HG03045 (cell line): ENCODE measurements at regions not wholly inside any gene's neighbourhood (a gene's known extent, or its start where the extent isn't known, plus 50 kb on each side); places are given as distances from the start of the nearest gene placed in this dataset.
"Not testable (repeated sequence)": the region's sequence is repeated elsewhere in the genome, so short reads cannot be mapped to it uniquely, and the experiment has no call there.

Source experiments
- ATAC-seq: cut with Tn5 transposase; IDR thresholded peaks from one replicate; pipeline ENCODE4 v1.9.1; 2021; ENCODE audit warnings: mild to moderate bottlenecking, moderate library complexity; ENCODE audit not compliant: unreplicated experiment

- ATAC-seq = no peak
Observed at GRCh38 chr12:67034110-67034879, 234.9 kb upstream of the CAND1 start.

- ATAC-seq = no peak
Observed at GRCh38 chr12:67035121-67035520, 234.0 kb upstream of the CAND1 start.

- ATAC-seq = no peak
Observed at GRCh38 chr12:67038486-67038885, 230.7 kb upstream of the CAND1 start.

GRCh38 chr12:67039995-67040860 lies 228.9 kb upstream of the CAND1 start:
- no peak for ATAC-seq

- no peak for ATAC-seq
Observed at GRCh38 chr12:67040861-67041137, 228.4 kb upstream of the CAND1 start.

- no peak for ATAC-seq
Observed at GRCh38 chr12:67042697-67043131, 226.4 kb upstream of the CAND1 start.

GRCh38 chr12:67043771-67044170 lies 225.4 kb upstream of the CAND1 start:
- no peak for ATAC-seq

- ATAC-seq = no peak
Observed at GRCh38 chr12:67045650-67046049, 223.5 kb upstream of the CAND1 start.

- no peak for ATAC-seq
Observed at GRCh38 chr12:67046062-67046461, 223.1 kb upstream of the CAND1 start.

GRCh38 chr12:67047634-67048033 lies 221.5 kb upstream of the CAND1 start:
- no peak for ATAC-seq

- ATAC-seq = no peak
Observed at GRCh38 chr12:67048371-67048770, 220.8 kb upstream of the CAND1 start.

- not testable (repeated sequence) for ATAC-seq
Observed at GRCh38 chr12:67049199-67049598, 220.0 kb upstream of the CAND1 start.

- ATAC-seq = no peak
Observed at GRCh38 chr12:67052981-67053380, 216.2 kb upstream of the CAND1 start.

- ATAC-seq = no peak
Observed at GRCh38 chr12:67056329-67056728, 212.8 kb upstream of the CAND1 start.

- no peak for ATAC-seq
Observed at GRCh38 chr12:67057072-67057471, 212.1 kb upstream of the CAND1 start.

- no peak for ATAC-seq
Observed at GRCh38 chr12:67062193-67062592, 207.0 kb upstream of the CAND1 start.

GRCh38 chr12:67067453-67068203 lies 201.5 kb upstream of the CAND1 start:
- no peak for ATAC-seq

GRCh38 chr12:67068204-67068731 lies 200.9 kb upstream of the CAND1 start:
- no peak for ATAC-seq

- peak; percentile 50 for ATAC-seq
Observed at GRCh38 chr12:67068761-67069450, 200.3 kb upstream of the CAND1 start.

GRCh38 chr12:67069451-67070306 lies 199.5 kb upstream of the CAND1 start:
- ATAC-seq = peak; percentile 39
